Neural progenitor cell (in vitro differentiated cells): ENCODE measurements at regions not wholly inside any gene's neighbourhood (a gene's known extent, or its start where the extent isn't known, plus 50 kb on each side); places are given as distances from the start of the nearest gene placed in this dataset.

ENCODE experiments used
- DNase-seq: peaks from one replicate; pipeline ENCODE4 v3.0.0-alpha.2; 2016; ENCODE audit warnings: low spot score
- H2AFZ ChIP-seq: fragments of 200-600 bp; sonication (generic); replicated peaks from 2 replicates; pipeline ENCODE4 v1.6.1; 2016; ENCODE audit warnings: antibody characterized with exemption
- H3F3A ChIP-seq: fragments of 200-600 bp; sonication (generic); 2 replicates; pipeline ENCODE4 v1.6.1; 2016; ENCODE audit warnings: antibody characterized with exemption, low read depth
- H3K27ac ChIP-seq: fragments of 200-600 bp; sonication (generic); 2 replicates; pipeline ENCODE4 v1.5.1; 2016; ENCODE audit warnings: mild to moderate bottlenecking
- H3K27me3 ChIP-seq: fragments of 200-600 bp; sonication (generic); 2 replicates; pipeline ENCODE4 v1.6.1; 2016; ENCODE audit warnings: mild to moderate bottlenecking, moderate library complexity
- H3K36me3 ChIP-seq: fragments of 200-600 bp; sonication (generic); 2 replicates; pipeline ENCODE4 v1.5.1; 2016
- H3K4me1 ChIP-seq: fragments of 200-600 bp; sonication (generic); 2 replicates; pipeline ENCODE4 v1.6.1; 2016; ENCODE audit warnings: mixed run types
- H3K4me2 ChIP-seq: fragments of 200-600 bp; sonication (generic); 2 replicates; pipeline ENCODE4 v1.6.1; 2016
- H3K4me3 ChIP-seq: fragments of 200-600 bp; sonication (generic); 2 replicates; pipeline ENCODE4 v1.5.1; 2016
- H3K79me2 ChIP-seq: fragments of 200-600 bp; sonication (generic); 2 replicates; pipeline ENCODE4 v1.6.1; 2016; ENCODE audit warnings: low read depth
- H3K9ac ChIP-seq: fragments of 200-600 bp; sonication (generic); 2 replicates; pipeline ENCODE4 v1.6.1; 2016
- H3K9me3 ChIP-seq: fragments of 200-600 bp; sonication (generic); 2 replicates; pipeline ENCODE4 v1.5.1; 2016; ENCODE audit warnings: low read depth
- H4K20me1 ChIP-seq: fragments of 200-600 bp; sonication (generic); 2 replicates; pipeline ENCODE4 v1.6.1; 2016; ENCODE audit warnings: low read depth
- H3K27ac Mint-ChIP-seq: 3 replicates; pipeline ENCODE4 v1.8.0; 2021; ENCODE audit warnings: mixed read lengths
- H3K27me3 Mint-ChIP-seq: 2 replicates; pipeline ENCODE4 v1.8.0; 2022; ENCODE audit warnings: low read depth, mild to moderate bottlenecking, inconsistent platforms, moderate library complexity, mixed read lengths; ENCODE audit not compliant: insufficient read depth
- H3K36me3 Mint-ChIP-seq: 3 replicates; pipeline ENCODE4 v1.8.0; 2021; ENCODE audit warnings: mixed read lengths
- H3K4me1 Mint-ChIP-seq: 3 replicates; pipeline ENCODE4 v1.8.0; 2021; ENCODE audit warnings: mixed read lengths
- H3K4me3 Mint-ChIP-seq: 3 replicates; pipeline ENCODE4 v1.8.0; 2021; ENCODE audit warnings: mild to moderate bottlenecking, moderate library complexity, mixed read lengths
- H3K9me3 Mint-ChIP-seq: 3 replicates; pipeline ENCODE4 v1.8.0; 2020; ENCODE audit warnings: mixed read lengths
- CTCF ChIP-seq: fragments of 200-600 bp; sonication (generic); IDR thresholded peaks from 2 replicates; pipeline ENCODE4 v1.5.1; 2017; ENCODE audit warnings: antibody characterized with exemption, mild to moderate bottlenecking
- EZH2 ChIP-seq: fragments of 200-600 bp; sonication (generic); IDR thresholded peaks from 2 replicates; pipeline ENCODE4 v1.6.1; 2017; ENCODE audit warnings: antibody characterized with exemption, mild to moderate bottlenecking, moderate library complexity
- EZH2phosphoT487 ChIP-seq: fragments of 200-600 bp; sonication (generic); IDR thresholded peaks from 2 replicates; pipeline ENCODE4 v1.6.1; 2017; ENCODE audit warnings: antibody characterized with exemption

GRCh38 chr4:147195386-147195785 lies 249.7 kb upstream of the TTC29 start:
- no peaks in the 10 kb centered on the region for H3K36me3 ChIP-seq
- Mint-ChIP-seq H3K27me3 (peaks cover 2% of the 10 kb centered on the region), H3K36me3 (no peaks in the 10 kb centered on the region), H3K27ac (no peak overlapping the region), H3K4me1 (no peaks in the 10 kb centered on the region), H3K9me3 (no peaks in the 10 kb centered on the region), H3K4me3 (no peak overlapping the region)
- DNase-seq: no peak
- no peaks in the 10 kb centered on the region for H3K27me3 ChIP-seq
- H3K79me2 ChIP-seq: no peaks in the 10 kb centered on the region
- no peak overlapping the region for H3K4me3 ChIP-seq
- H3K4me1 ChIP-seq: peaks cover 18% of the 10 kb centered on the region
- TF ChIP-seq EZH2 (no peak), EZH2phosphoT487 (no peak), CTCF (no peak)
- no peak overlapping the region for H3K4me2 ChIP-seq
- no peak overlapping the region for H3K27ac ChIP-seq
- no peak overlapping the region for H2AFZ ChIP-seq
- no peaks in the 10 kb centered on the region for H4K20me1 ChIP-seq
- no peak overlapping the region for H3K9ac ChIP-seq
- H3K9me3 ChIP-seq: no peaks in the 10 kb centered on the region
- H3F3A ChIP-seq: no peaks in the 10 kb centered on the region

- H3K36me3 Mint-ChIP-seq: no peaks in the 10 kb centered on the region
- no peaks in the 10 kb centered on the region for H3K9me3 Mint-ChIP-seq
- no peak overlapping the region for H3K27ac Mint-ChIP-seq
- Histone ChIP-seq H3K9me3 (no peaks in the 10 kb centered on the region), H3K36me3 (no peaks in the 10 kb centered on the region), H3K4me3 (no peak overlapping the region), H3K27me3 (no peaks in the 10 kb centered on the region), H3K9ac (no peak overlapping the region), H3K27ac (peak overlapping the region; percentile 31), H3K4me1 (peaks cover 18% of the 10 kb centered on the region), H2AFZ (no peak overlapping the region), H3K79me2 (no peaks in the 10 kb centered on the region), H3F3A (no peaks in the 10 kb centered on the region), H3K4me2 (no peak overlapping the region), H4K20me1 (no peaks in the 10 kb centered on the region)
- peak; percentile 58 for DNase-seq
- H3K4me3 Mint-ChIP-seq: no peak overlapping the region
- no peak for TF ChIP-seq EZH2phosphoT487
- TF ChIP-seq EZH2: no peak
- no peak for TF ChIP-seq CTCF
- H3K4me1 Mint-ChIP-seq: no peaks in the 10 kb centered on the region
- H3K27me3 Mint-ChIP-seq: peaks cover 2% of the 10 kb centered on the region
Measured at GRCh38 chr4:147198411-147199051, 252.9 kb upstream of the TTC29 start.

- no peak overlapping the region for H3K4me3 Mint-ChIP-seq
- Histone ChIP-seq H3K27ac (no peak overlapping the region), H3K79me2 (no peaks in the 10 kb centered on the region), H3K4me1 (peaks cover 18% of the 10 kb centered on the region), H3K4me3 (no peak overlapping the region), H3F3A (no peaks in the 10 kb centered on the region), H4K20me1 (no peaks in the 10 kb centered on the region), H3K9ac (no peak overlapping the region), H2AFZ (no peak overlapping the region), H3K36me3 (no peaks in the 10 kb centered on the region), H3K27me3 (no peaks in the 10 kb centered on the region), H3K4me2 (no peak overlapping the region), H3K9me3 (no peaks in the 10 kb centered on the region)
- no peaks in the 10 kb centered on the region for H3K9me3 Mint-ChIP-seq
- H3K4me1 Mint-ChIP-seq: no peaks in the 10 kb centered on the region
- H3K27me3 Mint-ChIP-seq: no peaks in the 10 kb centered on the region
- TF ChIP-seq CTCF: no peak
- TF ChIP-seq EZH2phosphoT487: no peak
- no peak for TF ChIP-seq EZH2
- no peak for DNase-seq
- H3K36me3 Mint-ChIP-seq: no peaks in the 10 kb centered on the region
- H3K27ac Mint-ChIP-seq: no peak overlapping the region
Measured at GRCh38 chr4:147201016-147201415, 255.4 kb upstream of the TTC29 start.
